ENCODE measurements at regions not wholly inside any gene's neighbourhood (a gene's known extent, or its start where the extent isn't known, plus 50 kb on each side); places are given as distances from the start of the nearest gene placed in this dataset.

DNA sequence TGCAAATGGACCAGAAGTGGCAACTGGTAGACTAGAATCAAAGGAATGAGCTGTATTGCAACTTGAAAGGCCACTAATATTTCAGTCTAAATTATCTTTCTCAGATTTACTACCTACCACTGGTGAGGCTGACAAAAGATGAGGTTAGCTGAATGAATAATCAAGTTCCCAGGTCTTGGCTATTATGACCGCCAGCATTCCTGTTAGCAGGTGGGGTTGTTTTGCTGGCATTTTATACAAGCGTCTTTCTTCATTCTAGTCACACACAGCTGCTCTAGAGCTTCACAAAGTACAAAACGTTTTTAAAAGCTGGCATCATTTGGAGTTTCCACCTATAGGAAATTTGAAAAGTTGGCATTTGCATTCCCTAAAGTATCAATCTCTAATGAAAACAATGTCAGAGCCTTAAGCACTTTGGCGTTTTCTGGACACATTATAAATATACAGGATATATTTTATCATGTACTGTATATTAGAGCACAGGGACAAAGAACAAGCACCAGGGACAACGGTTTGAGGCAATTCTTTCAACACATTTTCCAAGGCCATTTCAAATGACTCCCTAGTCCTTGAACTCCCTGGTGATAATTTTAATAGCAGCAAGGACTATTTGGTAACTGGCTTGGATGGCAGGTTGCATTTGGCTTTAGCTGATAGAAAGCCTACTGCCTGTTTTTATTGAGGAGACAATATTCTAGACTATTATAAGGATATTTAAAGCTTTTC, 410.2 kb upstream of the CHST9 start:
- no peak overlapping the region for H3K4me3 ChIP-seq
- no peaks in the 10 kb centered on the region for H3K36me3 ChIP-seq
- no peaks in the 10 kb centered on the region for H3K27me3 ChIP-seq
- DNase-seq = no peak
- H3K4me1 ChIP-seq = no peaks in the 10 kb centered on the region
- TF ChIP-seq POLR2A (IDR thresholded peaks at IDR 0.05) = no peak
- TF ChIP-seq, protein P1, sequence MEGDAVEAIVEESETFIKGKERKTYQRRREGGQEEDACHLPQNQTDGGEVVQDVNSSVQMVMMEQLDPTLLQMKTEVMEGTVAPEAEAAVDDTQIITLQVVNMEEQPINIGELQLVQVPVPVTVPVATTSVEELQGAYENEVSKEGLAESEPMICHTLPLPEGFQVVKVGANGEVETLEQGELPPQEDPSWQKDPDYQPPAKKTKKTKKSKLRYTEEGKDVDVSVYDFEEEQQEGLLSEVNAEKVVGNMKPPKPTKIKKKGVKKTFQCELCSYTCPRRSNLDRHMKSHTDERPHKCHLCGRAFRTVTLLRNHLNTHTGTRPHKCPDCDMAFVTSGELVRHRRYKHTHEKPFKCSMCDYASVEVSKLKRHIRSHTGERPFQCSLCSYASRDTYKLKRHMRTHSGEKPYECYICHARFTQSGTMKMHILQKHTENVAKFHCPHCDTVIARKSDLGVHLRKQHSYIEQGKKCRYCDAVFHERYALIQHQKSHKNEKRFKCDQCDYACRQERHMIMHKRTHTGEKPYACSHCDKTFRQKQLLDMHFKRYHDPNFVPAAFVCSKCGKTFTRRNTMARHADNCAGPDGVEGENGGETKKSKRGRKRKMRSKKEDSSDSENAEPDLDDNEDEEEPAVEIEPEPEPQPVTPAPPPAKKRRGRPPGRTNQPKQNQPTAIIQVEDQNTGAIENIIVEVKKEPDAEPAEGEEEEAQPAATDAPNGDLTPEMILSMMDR (IDR thresholded peaks at IDR 0.05) = no peak
- intact Hi-C loops (cut with DNase I) = loop anchor here in 8 of 10 donors (2.0 to 5.0 kb wide), 4 partner anchors 228 to 578 kb away; no protein-coding TSS in a partner anchor
- WGBS, 4 donors = 53 to 60% (median 57%) methylated on average over 5 of the region's 5 CpGs
- no peak overlapping the region for H3K27ac ChIP-seq
- no peaks in the 10 kb centered on the region for H3K9me3 ChIP-seq
- peak in 1 of 4 donors; percentile 29 for ATAC-seq

DNA sequence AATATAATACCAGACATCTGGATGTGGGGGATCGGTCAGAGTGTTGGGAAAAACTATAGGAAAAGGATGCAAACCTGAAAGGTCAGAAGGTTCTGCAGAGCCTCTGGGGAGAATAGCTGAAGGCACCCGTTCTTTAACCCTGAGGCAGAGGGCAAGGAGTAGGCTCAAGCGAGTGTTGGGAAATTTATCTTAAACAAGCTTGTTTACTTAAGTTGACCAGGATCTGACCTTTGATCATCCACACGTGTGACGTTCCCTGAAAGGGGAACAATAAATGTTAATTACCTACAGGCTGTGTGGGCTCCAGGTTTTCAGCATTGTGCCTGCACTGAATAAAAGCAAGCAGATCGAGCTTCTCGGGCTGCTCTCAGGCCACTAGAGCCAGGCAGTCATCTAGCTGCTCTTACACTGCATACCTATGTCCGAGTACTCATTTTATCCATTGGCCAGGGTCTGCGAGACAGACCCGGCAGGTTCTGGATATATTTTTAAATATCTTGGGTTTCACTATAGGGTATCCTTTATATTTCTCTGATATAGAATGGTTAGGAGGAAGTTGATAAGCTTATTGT, 400.6 kb upstream of the CHST9 start:
- DNase-seq (no peak), ATAC-seq (no peak)
- Histone ChIP-seq H3K27ac (no peak overlapping the region), H3K36me3 (no peaks in the 10 kb centered on the region), H3K27me3 (no peaks in the 10 kb centered on the region), H3K4me1 (no peaks in the 10 kb centered on the region), H3K9me3 (peaks cover 0 to 20% (median 14%) of the 10 kb centered on the region in 12 donors), H3K4me3 (no peak overlapping the region)
- intact Hi-C loops (cut with DNase I) = no loop called here
- TF ChIP-seq, protein P1 (IDR thresholded peaks at IDR 0.05) = no peak
- no peak for TF ChIP-seq POLR2A (IDR thresholded peaks at IDR 0.05)
- WGBS, 4 donors = 63 to 76% (median 72%) methylated on average over 10 of the region's 10 CpGs

DNA sequence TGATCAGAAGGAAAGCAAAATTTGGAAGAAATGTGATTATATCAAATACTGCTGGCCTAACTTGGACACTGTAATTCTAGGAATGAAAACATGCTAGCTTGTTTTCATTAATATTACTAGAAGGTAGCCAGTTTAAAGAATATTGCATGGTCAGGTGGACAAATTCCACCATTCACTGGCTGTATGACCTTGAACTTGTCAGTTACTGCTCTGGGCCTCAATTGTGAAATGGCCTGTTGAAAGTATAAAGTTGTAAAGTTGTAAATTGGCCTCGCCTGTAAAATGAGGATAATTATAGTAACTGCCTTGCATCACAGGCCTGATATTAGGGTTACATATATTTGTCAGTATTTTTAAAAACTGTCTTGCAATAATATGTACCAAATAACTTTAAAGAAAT, 398.4 kb upstream of the CHST9 start:
- Histone ChIP-seq H3K9me3 (peaks cover 0 to 20% (median 14%) of the 10 kb centered on the region in 12 donors), H3K4me3 (no peak overlapping the region), H3K27ac (no peak overlapping the region), H3K27me3 (no peaks in the 10 kb centered on the region), H3K4me1 (no peaks in the 10 kb centered on the region), H3K36me3 (no peaks in the 10 kb centered on the region)
- intact Hi-C loops (cut with DNase I) = no loop called here
- DNase-seq = no peak
- TF ChIP-seq, protein P1 (IDR thresholded peaks at IDR 0.05) = no peak
- no peak for TF ChIP-seq POLR2A (IDR thresholded peaks at IDR 0.05)
- ATAC-seq = no peak
- WGBS, 4 donors = 46 to 57% (median 53%) methylated on average over 1 of the region's 1 CpG

DNA sequence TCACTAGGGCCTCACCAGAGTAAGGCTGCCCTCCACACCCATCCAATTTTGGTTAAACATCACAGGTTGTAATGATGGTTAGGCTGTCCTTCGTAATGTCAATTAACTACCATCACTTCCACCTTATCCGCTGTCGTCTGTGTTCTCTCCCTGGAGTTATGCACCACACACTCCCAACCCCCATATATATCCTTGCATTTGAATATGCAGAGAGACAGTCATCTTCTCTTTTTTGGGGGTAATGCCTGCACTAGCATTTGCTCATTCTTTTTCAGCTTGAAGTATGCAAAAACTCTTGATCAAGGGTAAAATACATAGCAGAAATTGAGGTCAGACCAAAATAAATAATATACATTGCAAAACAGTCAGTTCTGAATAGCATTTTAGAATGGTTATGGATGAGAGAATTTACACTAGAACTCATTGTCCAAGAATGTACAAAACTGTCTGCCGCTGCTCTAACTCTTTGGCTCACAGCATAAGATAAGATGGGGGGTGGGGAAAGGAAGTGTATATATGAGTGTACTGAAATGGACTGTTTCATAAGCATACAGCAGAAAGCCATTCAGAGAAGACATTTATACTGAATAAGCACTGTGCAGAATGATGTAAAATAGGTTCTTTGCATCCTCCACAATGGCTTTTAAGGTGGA, 397.8 kb upstream of the CHST9 start:
- DNase-seq (no peak), ATAC-seq (no peak)
- Histone ChIP-seq H3K27me3 (no peaks in the 10 kb centered on the region), H3K4me3 (no peak overlapping the region), H3K4me1 (no peaks in the 10 kb centered on the region), H3K27ac (no peak overlapping the region), H3K9me3 (peaks cover 0 to 20% (median 14%) of the 10 kb centered on the region in 12 donors), H3K36me3 (no peaks in the 10 kb centered on the region)
- intact Hi-C loops (cut with DNase I) = no loop called here
- 61 to 83% (median 71%) methylated on average over 4 of the region's 4 CpGs for WGBS, 4 donors
- TF ChIP-seq, protein P1 (IDR thresholded peaks at IDR 0.05) = no peak
- no peak for TF ChIP-seq POLR2A (IDR thresholded peaks at IDR 0.05)
